PC-9 (cell line): ENCODE measurements at regions not wholly inside any gene's neighbourhood (a gene's known extent, or its start where the extent isn't known, plus 50 kb on each side); places are given as distances from the start of the nearest gene placed in this dataset.

Experiments used
- CTCF ChIP-seq: fragments of 200-600 bp; sonication (generic); conservative IDR thresholded peaks from 2 replicates; pipeline ENCODE4 v1.6.1; 2017; ENCODE audit warnings: mixed run types, antibody characterized with exemption, mild to moderate bottlenecking, moderate library complexity
- EZH2 ChIP-seq: fragments of 200-600 bp; sonication (generic); IDR thresholded peaks from 2 replicates; pipeline ENCODE4 v1.8.0; 2017; ENCODE audit warnings: antibody characterized with exemption, low read depth

DNA sequence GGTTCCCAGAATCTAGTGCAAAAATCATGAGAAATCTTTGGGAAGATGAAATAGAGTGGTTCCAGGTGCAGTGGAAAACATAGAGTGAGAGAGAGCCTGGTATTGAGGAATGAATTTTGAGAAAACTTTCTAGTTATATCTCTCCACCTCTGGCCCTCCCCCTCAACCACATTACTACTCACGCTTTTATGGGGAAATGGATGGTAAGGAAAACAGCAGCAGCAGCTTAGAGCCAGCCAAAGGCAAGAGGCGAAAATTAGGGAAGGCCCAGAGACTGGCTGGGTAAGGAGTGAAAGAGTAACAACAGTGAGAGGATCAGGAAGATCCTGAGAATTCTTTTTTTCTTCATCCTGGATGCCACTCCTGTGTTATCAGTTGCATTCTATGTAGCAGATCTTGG lies 187.9 kb upstream of the ECI2 start:
- TF ChIP-seq CTCF (no peak), EZH2 (no peak)
